GM10248 (cell line): ENCODE measurements at regions not wholly inside any gene's neighbourhood (a gene's known extent, or its start where the extent isn't known, plus 50 kb on each side); places are given as distances from the start of the nearest gene placed in this dataset.
A peak's percentile ranks its signal among the peaks of the same experiment; 100 is the strongest.

Source experiments
- CTCF ChIA-PET: fragments of 300-600 bp; sonication (Branson Sonifier 250); formaldehyde crosslinking; extraction: SDS; loops from one replicate; lab custom pipeline; 2021; ENCODE audit warnings: antibody characterized with exemption; lab: Yijun Ruan, JAX
- POLR2A ChIA-PET: fragments of 350-650 bp; sonication (Branson Sonifier 250); formaldehyde crosslinking; extraction: SDS; loops from one replicate; lab custom pipeline; 2020; ENCODE audit warnings: antibody characterized with exemption; lab: Yijun Ruan, JAX
- DNase-seq: peaks from one replicate; pipeline ENCODE4 v3.0.0; 2012; ENCODE audit errors: extremely low spot score
- CTCF ChIP-seq: IDR thresholded peaks from 2 replicates; pipeline ENCODE4 v1.5.1; 2012; ENCODE audit warnings: mild to moderate bottlenecking, low read depth; ENCODE audit errors: extremely low read depth, missing control alignments, control extremely low read depth

GRCh38 chr5:112548246-112548881 lies 129.3 kb upstream of the EPB41L4A start:
- DNase-seq = no peak
- ChIA-PET CTCF (interaction anchor here (1.0 to 8.8 kb wide), 4 partner anchors 9 to 209 kb away, joined by 3 to 131 read pairs (median 3); no protein-coding TSS in a partner anchor), POLR2A (no interaction called here)
- TF ChIP-seq CTCF = no peak

GRCh38 chr5:112549127-112549526 lies 130.1 kb upstream of the EPB41L4A start:
- POLR2A ChIA-PET = no interaction called here

GRCh38 chr5:112549605-112550166 lies 130.6 kb upstream of the EPB41L4A start:
- DNase-seq = no peak
- no peak for TF ChIP-seq CTCF
- CTCF ChIA-PET = interaction anchor here (1.2 to 8.8 kb wide), 5 partner anchors 21 to 208 kb away, joined by 3 to 131 read pairs (median 6); no protein-coding TSS in a partner anchor
- POLR2A ChIA-PET = no interaction called here

More at GRCh38 chr5:112549127-112549526, 130.1 kb upstream of the EPB41L4A start:
- no peak for TF ChIP-seq CTCF
- CTCF ChIA-PET = interaction anchor here (1.2 to 8.8 kb wide), 4 partner anchors 10 to 208 kb away, joined by 3 to 131 read pairs (median 3); no protein-coding TSS in a partner anchor
- no peak for DNase-seq

- POLR2A ChIA-PET = no interaction called here
- peak; percentile 58 for DNase-seq
- CTCF ChIA-PET = interaction anchor here (0.6 to 8.8 kb wide), 43 partner anchors 10 to 1057 kb away, joined by 3 to 131 read pairs (median 4); partner anchors contain the start of gene APC
- TF ChIP-seq CTCF = peak; percentile 56
Observed at GRCh38 chr5:112551419-112552032, 132.4 kb upstream of the EPB41L4A start.

- TF ChIP-seq CTCF = no peak
- CTCF ChIA-PET = interaction anchor here (0.8 to 8.8 kb wide), 18 partner anchors 9 to 1056 kb away, joined by 3 to 131 read pairs (median 4); partner anchors contain the start of gene APC
- POLR2A ChIA-PET = no interaction called here
- DNase-seq = no peak
Observed at GRCh38 chr5:112552216-112552615, 133.1 kb upstream of the EPB41L4A start.

GRCh38 chr5:112552791-112553190 lies 133.7 kb upstream of the EPB41L4A start:
- CTCF ChIA-PET = interaction anchor here (0.8 to 8.8 kb wide), 13 partner anchors 8 to 1055 kb away, joined by 3 to 131 read pairs (median 4); no protein-coding TSS in a partner anchor
- POLR2A ChIA-PET = no interaction called here
- TF ChIP-seq CTCF = no peak
- no peak for DNase-seq
